Cardiac muscle cell (in vitro differentiated cells and primary cell): ENCODE measurements at regions not wholly inside any gene's neighbourhood (a gene's known extent, or its start where the extent isn't known, plus 50 kb on each side); places are given as distances from the start of the nearest gene placed in this dataset.

Source experiments
- DNase-seq, 2 donors: peaks; one replicate each; pipeline versions ENCODE4 v3.0.0 to v3.0.0-alpha.2; 2010 to 2017; ENCODE audit warnings: low read depth in 1 of 2, low spot score in 1 of 2
- H3K27ac ChIP-seq: fragments of 200-600 bp; sonication (generic); 2 replicates; pipeline ENCODE4 v1.5.1; 2016
- H3K27me3 ChIP-seq: fragments of 200-600 bp; sonication (generic); 2 replicates; pipeline ENCODE4 v1.6.0; 2016; ENCODE audit warnings: control low read depth
- H3K36me3 ChIP-seq: fragments of 200-600 bp; sonication (generic); 2 replicates; pipeline ENCODE4 v1.5.1; 2016; ENCODE audit warnings: control low read depth
- H3K4me1 ChIP-seq: fragments of 200-600 bp; sonication (generic); 2 replicates; pipeline ENCODE4 v1.8.1; 2017; ENCODE audit warnings: low read depth, mild to moderate bottlenecking, mixed run types
- H3K4me3 ChIP-seq: fragments of 200-600 bp; sonication (generic); 2 replicates; pipeline ENCODE4 v1.5.1; 2016; ENCODE audit warnings: mild to moderate bottlenecking
- H3K9me3 ChIP-seq: fragments of 200-600 bp; sonication (generic); 2 replicates; pipeline ENCODE4 v1.5.1; 2017; ENCODE audit warnings: low read depth, mild to moderate bottlenecking, control low read depth
- TF ChIP-seq, protein P1 (sequence below): IDR thresholded peaks from 2 replicates; pipeline ENCODE4 v1.5.1; 2012; ENCODE audit warnings: low read depth, mild to moderate bottlenecking, low read length

- H3K27ac ChIP-seq, result no peak overlapping the region
- TF ChIP-seq, protein P1, sequence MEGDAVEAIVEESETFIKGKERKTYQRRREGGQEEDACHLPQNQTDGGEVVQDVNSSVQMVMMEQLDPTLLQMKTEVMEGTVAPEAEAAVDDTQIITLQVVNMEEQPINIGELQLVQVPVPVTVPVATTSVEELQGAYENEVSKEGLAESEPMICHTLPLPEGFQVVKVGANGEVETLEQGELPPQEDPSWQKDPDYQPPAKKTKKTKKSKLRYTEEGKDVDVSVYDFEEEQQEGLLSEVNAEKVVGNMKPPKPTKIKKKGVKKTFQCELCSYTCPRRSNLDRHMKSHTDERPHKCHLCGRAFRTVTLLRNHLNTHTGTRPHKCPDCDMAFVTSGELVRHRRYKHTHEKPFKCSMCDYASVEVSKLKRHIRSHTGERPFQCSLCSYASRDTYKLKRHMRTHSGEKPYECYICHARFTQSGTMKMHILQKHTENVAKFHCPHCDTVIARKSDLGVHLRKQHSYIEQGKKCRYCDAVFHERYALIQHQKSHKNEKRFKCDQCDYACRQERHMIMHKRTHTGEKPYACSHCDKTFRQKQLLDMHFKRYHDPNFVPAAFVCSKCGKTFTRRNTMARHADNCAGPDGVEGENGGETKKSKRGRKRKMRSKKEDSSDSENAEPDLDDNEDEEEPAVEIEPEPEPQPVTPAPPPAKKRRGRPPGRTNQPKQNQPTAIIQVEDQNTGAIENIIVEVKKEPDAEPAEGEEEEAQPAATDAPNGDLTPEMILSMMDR, result no peak
- no peaks in the 10 kb centered on the region for H3K27me3 ChIP-seq
- no peaks in the 10 kb centered on the region for H3K4me1 ChIP-seq
- no peaks in the 10 kb centered on the region for H3K9me3 ChIP-seq
- DNase-seq, result peak in 1 of 2 donors; percentile 32
- no peak overlapping the region for H3K4me3 ChIP-seq
- H3K36me3 ChIP-seq, result no peaks in the 10 kb centered on the region
Observed at GRCh38 chr13:22086597-22087330, 415.9 kb downstream of the FGF9 start.

GRCh38 chr13:22090106-22090505, 419.2 kb downstream of the FGF9 start:
- no peaks in the 10 kb centered on the region for H3K9me3 ChIP-seq
- H3K36me3 ChIP-seq, result no peaks in the 10 kb centered on the region
- TF ChIP-seq, protein P1, result no peak
- H3K27ac ChIP-seq, result no peak overlapping the region
- no peak for DNase-seq
- no peak overlapping the region for H3K4me3 ChIP-seq
- no peaks in the 10 kb centered on the region for H3K27me3 ChIP-seq
- H3K4me1 ChIP-seq, result no peaks in the 10 kb centered on the region

- peak in 1 of 2 donors; percentile 21 for DNase-seq
- no peaks in the 10 kb centered on the region for H3K4me1 ChIP-seq
- H3K9me3 ChIP-seq, result no peaks in the 10 kb centered on the region
- H3K27me3 ChIP-seq, result no peaks in the 10 kb centered on the region
- H3K36me3 ChIP-seq, result no peaks in the 10 kb centered on the region
- no peak overlapping the region for H3K4me3 ChIP-seq
- H3K27ac ChIP-seq, result no peak overlapping the region
- TF ChIP-seq, protein P1, result no peak
Observed at GRCh38 chr13:22091222-22091970, 420.5 kb downstream of the FGF9 start.

DNA sequence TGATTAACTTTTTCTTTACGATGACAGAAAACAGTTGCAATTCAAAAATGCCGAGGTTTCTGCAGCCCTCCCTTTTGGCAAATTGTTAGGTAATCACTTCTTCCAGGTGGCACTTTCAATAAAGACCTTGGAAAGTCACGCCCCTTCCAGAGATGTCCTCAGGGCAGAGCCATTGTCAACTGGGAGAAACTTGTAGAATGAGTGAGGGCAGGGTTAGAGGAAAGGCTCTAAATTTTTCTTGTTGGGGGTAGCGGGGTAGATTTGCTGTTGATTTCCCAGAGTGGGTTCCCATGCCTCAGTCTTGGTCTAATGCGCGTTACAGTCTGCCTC, 421.1 kb downstream of the FGF9 start:
- TF ChIP-seq, protein P1, result no peak
- Histone ChIP-seq H3K4me3 (no peak overlapping the region), H3K36me3 (no peaks in the 10 kb centered on the region), H3K27ac (no peak overlapping the region), H3K9me3 (no peaks in the 10 kb centered on the region), H3K4me1 (no peaks in the 10 kb centered on the region), H3K27me3 (no peaks in the 10 kb centered on the region)
- DNase-seq, result no peak

DNA sequence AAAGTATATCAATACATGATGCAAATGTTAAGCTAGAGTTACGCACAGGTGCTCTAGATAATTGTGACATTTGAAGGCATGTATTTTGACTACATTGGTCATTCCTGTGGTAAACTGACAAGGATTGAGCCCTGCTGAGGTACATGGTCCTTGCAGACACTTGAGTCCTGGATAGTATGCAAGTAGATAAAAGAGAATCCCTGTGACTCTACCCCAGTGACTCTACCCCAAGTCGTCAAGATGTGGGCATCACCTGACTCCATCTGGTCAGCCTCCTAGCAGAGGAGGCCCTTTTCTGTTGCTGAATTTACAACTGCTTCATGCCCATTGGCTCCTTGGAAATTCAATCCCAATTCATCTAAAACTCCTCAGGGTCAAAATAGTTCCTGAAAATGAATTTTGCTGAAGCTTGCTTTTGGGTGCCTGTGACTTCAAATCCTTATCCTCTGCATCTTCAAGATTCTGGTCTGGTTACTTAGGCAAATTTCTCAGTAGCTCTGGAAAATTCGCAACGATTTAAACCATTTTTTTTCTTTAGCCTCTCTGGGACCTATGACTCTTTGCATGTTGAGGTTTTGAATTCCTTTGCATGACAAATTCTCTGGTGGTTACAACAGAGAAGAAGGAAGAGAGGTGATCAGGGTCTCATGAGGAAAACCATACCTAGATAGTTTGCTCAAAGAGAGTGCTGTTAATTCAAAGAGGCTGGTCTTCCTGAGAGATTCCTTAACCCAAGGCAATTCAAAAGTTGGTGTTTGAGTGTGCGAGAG, 422.1 kb downstream of the FGF9 start:
- H3K27ac ChIP-seq, result no peak overlapping the region
- no peaks in the 10 kb centered on the region for H3K27me3 ChIP-seq
- no peak for DNase-seq
- TF ChIP-seq, protein P1, result no peak
- H3K9me3 ChIP-seq, result no peaks in the 10 kb centered on the region
- H3K36me3 ChIP-seq, result no peaks in the 10 kb centered on the region
- H3K4me1 ChIP-seq, result no peaks in the 10 kb centered on the region
- H3K4me3 ChIP-seq, result no peak overlapping the region
